Omental fat pad (tissue), 3 donors: ENCODE measurements at regions not wholly inside any gene's neighbourhood (a gene's known extent, or its start where the extent isn't known, plus 50 kb on each side); places are given as distances from the start of the nearest gene placed in this dataset.

Source experiments
- ATAC-seq: fragments of 150-250 bp; one replicate; pipeline ENCODE4 v1.9.1; 2016; ENCODE audit warnings: mild to moderate bottlenecking, moderate library complexity; ENCODE audit not compliant: low FRiP score
- DNase-seq: peaks from one replicate; pipeline ENCODE4 v3.0.0-alpha.2; 2019; ENCODE audit warnings: low spot score
- TF ChIP-seq, protein P1 (sequence below), 3 donors: fragments of 450-650 bp; IDR thresholded peaks; one replicate each; pipeline ENCODE4 v1.5.1; 2016 to 2017; ENCODE audit warnings: antibody characterized with exemption in 3 of 3, mild to moderate bottlenecking in 3 of 3, moderate library complexity in 2 of 3

DNA sequence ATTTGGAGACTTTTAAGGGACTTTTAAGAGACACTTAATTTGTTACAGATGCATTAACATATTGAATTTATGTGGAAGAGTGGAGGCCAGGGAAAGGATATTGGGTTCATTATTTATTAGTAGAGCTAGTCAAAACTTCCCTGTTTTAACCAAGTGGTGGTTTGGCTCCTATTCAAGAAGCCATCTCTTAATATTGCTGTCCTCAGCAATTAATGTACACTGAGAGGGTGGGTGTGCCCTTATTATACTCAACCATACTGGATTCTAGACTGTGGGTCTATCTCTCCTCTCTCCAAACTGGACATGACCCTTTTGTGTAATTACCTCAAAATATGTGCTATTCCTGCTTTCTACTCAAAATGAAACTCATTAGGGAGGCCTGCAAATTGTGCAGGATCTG is 398.7 kb upstream of the DDHD1 start:
- DNase-seq (no peak), ATAC-seq (no peak)
- TF ChIP-seq, protein P1, sequence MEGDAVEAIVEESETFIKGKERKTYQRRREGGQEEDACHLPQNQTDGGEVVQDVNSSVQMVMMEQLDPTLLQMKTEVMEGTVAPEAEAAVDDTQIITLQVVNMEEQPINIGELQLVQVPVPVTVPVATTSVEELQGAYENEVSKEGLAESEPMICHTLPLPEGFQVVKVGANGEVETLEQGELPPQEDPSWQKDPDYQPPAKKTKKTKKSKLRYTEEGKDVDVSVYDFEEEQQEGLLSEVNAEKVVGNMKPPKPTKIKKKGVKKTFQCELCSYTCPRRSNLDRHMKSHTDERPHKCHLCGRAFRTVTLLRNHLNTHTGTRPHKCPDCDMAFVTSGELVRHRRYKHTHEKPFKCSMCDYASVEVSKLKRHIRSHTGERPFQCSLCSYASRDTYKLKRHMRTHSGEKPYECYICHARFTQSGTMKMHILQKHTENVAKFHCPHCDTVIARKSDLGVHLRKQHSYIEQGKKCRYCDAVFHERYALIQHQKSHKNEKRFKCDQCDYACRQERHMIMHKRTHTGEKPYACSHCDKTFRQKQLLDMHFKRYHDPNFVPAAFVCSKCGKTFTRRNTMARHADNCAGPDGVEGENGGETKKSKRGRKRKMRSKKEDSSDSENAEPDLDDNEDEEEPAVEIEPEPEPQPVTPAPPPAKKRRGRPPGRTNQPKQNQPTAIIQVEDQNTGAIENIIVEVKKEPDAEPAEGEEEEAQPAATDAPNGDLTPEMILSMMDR (IDR thresholded peaks at IDR 0.05) = no peak

DNA sequence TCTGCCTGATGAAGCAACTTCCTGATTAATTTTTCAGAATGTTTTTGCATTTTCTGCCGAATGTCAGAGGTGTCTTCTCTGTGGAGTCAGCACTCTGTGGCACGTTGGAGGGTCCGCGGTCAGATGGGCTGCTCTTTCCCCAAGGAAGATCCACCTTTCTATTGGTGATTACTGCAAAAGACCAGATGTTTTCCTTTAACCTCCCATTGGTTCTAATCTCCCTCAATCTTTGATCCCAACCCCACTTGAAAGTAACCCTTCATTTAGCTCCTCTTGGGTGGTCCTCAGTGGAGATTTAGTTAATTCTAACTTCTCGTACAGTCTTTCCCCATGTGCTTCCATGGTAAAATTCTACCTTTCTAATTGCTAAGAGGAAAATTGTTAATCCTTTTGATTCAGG is 397.7 kb upstream of the DDHD1 start:
- no peak for ATAC-seq
- TF ChIP-seq, protein P1 (IDR thresholded peaks at IDR 0.05) = no peak
- DNase-seq = no peak

DNA sequence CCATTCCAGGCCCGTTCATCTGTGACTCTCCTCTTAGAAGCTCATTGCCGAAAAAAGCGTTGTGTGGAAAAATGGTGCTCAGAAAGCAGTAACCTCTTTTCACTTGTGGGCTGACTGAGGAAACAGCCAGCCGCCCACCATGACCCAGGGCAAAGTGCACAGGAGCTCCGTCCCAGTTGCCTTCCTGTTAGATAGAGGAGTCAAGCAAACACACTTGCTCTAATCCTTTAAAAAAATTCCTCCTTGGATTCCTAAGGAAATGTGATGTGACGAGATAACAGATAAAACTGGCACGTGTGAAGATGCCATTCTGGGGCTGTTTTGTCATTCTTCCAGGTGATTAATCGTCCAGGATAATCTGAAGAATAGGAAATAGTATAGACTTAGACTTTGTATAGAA is 396.8 kb upstream of the DDHD1 start:
- ATAC-seq (no peak), DNase-seq (no peak)
- TF ChIP-seq, protein P1 (IDR thresholded peaks at IDR 0.05) = no peak

DNA sequence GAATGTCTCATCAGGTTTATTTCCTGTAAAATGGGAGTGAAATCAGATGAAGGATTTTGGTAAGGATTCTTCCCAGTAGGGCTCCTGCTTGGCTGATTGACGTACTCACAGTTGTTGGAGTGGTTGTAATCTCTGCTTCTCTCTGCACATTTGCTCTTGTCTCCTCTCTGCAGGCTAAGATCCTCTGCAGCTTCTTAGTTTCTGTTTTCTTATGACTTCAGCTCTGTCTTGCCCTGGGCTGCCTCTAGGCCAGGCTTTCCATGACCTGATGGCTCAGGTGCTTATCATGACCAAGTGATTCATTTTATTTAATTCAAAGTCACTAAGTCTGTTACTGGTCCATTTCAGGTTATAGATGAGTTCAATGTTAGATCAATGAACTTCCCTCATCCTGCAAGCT is 394.5 kb upstream of the DDHD1 start:
- ATAC-seq (no peak), DNase-seq (no peak)
- TF ChIP-seq, protein P1 (IDR thresholded peaks at IDR 0.05) = no peak

DNA sequence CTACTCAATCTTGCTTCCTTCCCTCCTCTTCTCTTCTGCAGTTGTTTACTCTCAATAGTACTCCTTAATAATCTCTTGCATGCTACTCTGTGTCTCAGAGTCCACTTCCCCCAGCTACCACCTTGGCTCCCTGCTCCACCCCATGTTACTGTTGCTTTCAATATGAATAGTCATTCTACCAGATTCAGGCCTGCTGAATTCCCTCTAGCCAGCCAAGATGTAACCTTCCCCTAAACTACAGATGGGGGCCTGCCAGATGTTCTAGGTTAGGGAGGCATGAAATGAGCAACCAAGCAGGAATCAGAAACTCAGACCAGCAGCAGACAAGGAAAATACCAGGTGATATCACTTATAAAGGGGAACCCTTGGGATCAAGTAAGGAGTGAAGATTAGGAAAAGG is 392.1 kb upstream of the DDHD1 start:
- no peak for DNase-seq
- TF ChIP-seq, protein P1 (IDR thresholded peaks at IDR 0.05) = no peak
- no peak for ATAC-seq

DNA sequence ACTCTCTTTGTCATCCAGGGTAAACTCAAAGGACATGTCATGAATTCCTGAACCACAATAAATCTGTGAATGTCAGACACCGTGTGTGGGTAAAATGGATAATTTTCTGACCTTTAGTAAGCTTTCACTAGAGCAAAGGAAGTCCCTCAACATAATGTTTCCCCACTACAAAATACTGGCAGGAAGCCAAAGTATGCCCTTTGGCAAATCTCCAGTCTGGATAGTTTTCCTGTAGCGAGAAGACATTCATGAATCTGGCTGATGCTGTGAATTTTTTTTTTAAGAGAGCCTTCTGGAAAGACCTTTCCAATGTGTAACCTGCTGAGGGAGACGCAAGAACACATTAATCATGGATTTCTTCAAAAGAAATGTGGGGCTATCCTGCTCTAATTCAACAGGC is 389.6 kb upstream of the DDHD1 start:
- no peak for DNase-seq
- ATAC-seq = no peak
- TF ChIP-seq, protein P1 (IDR thresholded peaks at IDR 0.05) = no peak

DNA sequence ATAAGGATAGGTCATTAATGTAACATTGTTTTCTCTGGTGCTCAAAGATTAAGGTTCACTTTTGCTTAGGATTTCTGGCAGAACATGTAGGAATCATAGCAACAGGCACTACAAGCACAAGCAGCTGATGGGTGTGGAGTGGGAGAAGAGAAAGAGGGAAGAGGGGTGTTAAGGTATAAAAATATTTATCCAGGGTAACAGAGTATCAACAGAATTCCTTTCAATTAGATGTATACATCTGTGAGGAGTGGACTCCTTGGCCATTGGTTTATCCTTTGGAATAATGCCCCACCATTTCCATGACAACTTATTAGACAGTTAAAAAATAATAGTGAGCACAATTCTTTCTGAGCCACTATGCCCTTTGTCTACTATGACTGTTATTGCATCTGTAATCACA is 388.3 kb upstream of the DDHD1 start:
- no peak for ATAC-seq

More for the DNA sequence above, 388.3 kb upstream of the DDHD1 start:
- TF ChIP-seq, protein P1 (IDR thresholded peaks at IDR 0.05) = no peak
- no peak for DNase-seq
